Liver (tissue), 8 donors: ENCODE measurements at regions not wholly inside any gene's neighbourhood (a gene's known extent, or its start where the extent isn't known, plus 50 kb on each side); places are given as distances from the start of the nearest gene placed in this dataset.

Experiments used
- DNase-seq: peaks from one replicate; pipeline ENCODE4 v3.0.0-alpha.2; 2017; ENCODE audit warnings: low spot score
- H3K27ac ChIP-seq, 2 donors: one replicate each; pipeline ENCODE4 v1.7.0; 2013; ENCODE audit warnings: inconsistent platforms in 2 of 2, low read length in 2 of 2, control low read depth in 1 of 2, low read depth in 1 of 2, mild to moderate bottlenecking in 1 of 2
- H3K27me3 ChIP-seq, 4 donors: one replicate each; pipeline versions ENCODE4 v1.6.1 to v1.7.0; 2013; ENCODE audit warnings: low read length in 3 of 4, inconsistent platforms in 1 of 4, mild to moderate bottlenecking in 1 of 4, moderate library complexity in 1 of 4; ENCODE audit not compliant: control insufficient read depth in 4 of 4, insufficient read depth in 4 of 4
- H3K36me3 ChIP-seq, 4 donors: one replicate each; pipeline versions ENCODE4 v1.6.1 to v1.7.0; 2013; ENCODE audit warnings: low read length in 3 of 4, mild to moderate bottlenecking in 3 of 4, low read depth in 1 of 4, moderate library complexity in 1 of 4; ENCODE audit not compliant: control insufficient read depth in 4 of 4, insufficient read depth in 3 of 4
- H3K4me1 ChIP-seq, 4 donors: one replicate each; pipeline versions ENCODE4 v1.6.1 to v1.7.0; 2013; ENCODE audit warnings: low read length in 3 of 4, mild to moderate bottlenecking in 3 of 4, moderate library complexity in 1 of 4; ENCODE audit not compliant: control insufficient read depth in 4 of 4, insufficient read depth in 4 of 4
- H3K4me3 ChIP-seq, 3 donors: one replicate each; pipeline versions ENCODE4 v1.6.1 to v1.7.0; 2013; ENCODE audit warnings: low read length in 3 of 3, control low read depth in 1 of 3, low read depth in 1 of 3, mild to moderate bottlenecking in 1 of 3
- H3K9ac ChIP-seq, 2 donors: one replicate each; pipeline ENCODE4 v1.7.0; 2013; ENCODE audit warnings: low read length in 2 of 2, mild to moderate bottlenecking in 2 of 2, moderate library complexity in 2 of 2, control low read depth in 1 of 2, low read depth in 1 of 2
- H3K9me3 ChIP-seq, 4 donors: one replicate each; pipeline versions ENCODE4 v1.6.1 to v1.7.0; 2013; ENCODE audit warnings: low read length in 3 of 4; ENCODE audit not compliant: control insufficient read depth in 4 of 4
- ATF3 ChIP-seq: IDR thresholded peaks from 2 replicates; pipeline ENCODE4 v1.6.1; 2016; ENCODE audit warnings: antibody characterized with exemption
- CTCF ChIP-seq: fragments of 150-350 bp; IDR thresholded peaks from 2 replicates; pipeline ENCODE4 v1.5.1; 2017; ENCODE audit warnings: improper control_type of control experiment, low read depth, low read length; ENCODE audit not compliant: missing input control
- EGR1 ChIP-seq, 2 donors: IDR thresholded peaks; 2 replicates each; pipeline ENCODE4 v1.6.1; 2016 to 2018; ENCODE audit warnings: antibody characterized with exemption in 2 of 2, low read depth in 2 of 2
- FOXA2 ChIP-seq: IDR thresholded peaks from 2 replicates; pipeline ENCODE4 v1.6.1; 2016; ENCODE audit warnings: antibody characterized with exemption
- GABPA ChIP-seq, 2 donors: IDR thresholded peaks in 1 of 2; conservative IDR thresholded peaks in 1 of 2; 2 replicates each; pipeline ENCODE4 v1.6.1; 2016; ENCODE audit warnings: antibody characterized with exemption in 2 of 2, mild to moderate bottlenecking in 1 of 2, moderate library complexity in 1 of 2
- HNF4A ChIP-seq, 2 donors: conservative IDR thresholded peaks; 2 replicates each; pipeline ENCODE4 v1.6.1; 2016; ENCODE audit warnings: antibody characterized with exemption in 2 of 2, mild to moderate bottlenecking in 2 of 2
- HNF4G ChIP-seq: IDR thresholded peaks from 2 replicates; pipeline ENCODE4 v1.6.1; 2016; ENCODE audit warnings: antibody characterized with exemption
- RXRA ChIP-seq, 2 donors: IDR thresholded peaks; 2 replicates each; pipeline ENCODE4 v1.6.1; 2017 to 2018; ENCODE audit warnings: antibody characterized with exemption in 2 of 2, mild to moderate bottlenecking in 1 of 2
- SP1 ChIP-seq: IDR thresholded peaks from 2 replicates; pipeline ENCODE4 v1.6.1; 2018; ENCODE audit warnings: antibody characterized with exemption, mild to moderate bottlenecking
- YY1 ChIP-seq: IDR thresholded peaks from 2 replicates; pipeline ENCODE4 v1.6.1; 2016; ENCODE audit warnings: antibody characterized with exemption, mild to moderate bottlenecking
- whole genome bisulfite sequencing: extraction: QIAGEN DNeasy Blood & Tissue Kit; methylation state at CpG from one replicate; pipeline ENCODE4 v1.1.7; 2013; 5-methylcytosine and 5-hydroxymethylcytosine counted together
- TF ChIP-seq, protein P1 (sequence below): IDR thresholded peaks from 2 replicates; pipeline ENCODE4 v1.6.1; 2016; ENCODE audit warnings: antibody characterized with exemption, mild to moderate bottlenecking
- TF ChIP-seq, protein P2 (sequence below): IDR thresholded peaks from 2 replicates; pipeline ENCODE4 v1.6.1; 2016; ENCODE audit warnings: antibody characterized with exemption
- donor health status: healthy.
- donor health status: healthy.
- donor health status: healthy.
- donor health status: healthy.
- donor health status: healthy.

DNA sequence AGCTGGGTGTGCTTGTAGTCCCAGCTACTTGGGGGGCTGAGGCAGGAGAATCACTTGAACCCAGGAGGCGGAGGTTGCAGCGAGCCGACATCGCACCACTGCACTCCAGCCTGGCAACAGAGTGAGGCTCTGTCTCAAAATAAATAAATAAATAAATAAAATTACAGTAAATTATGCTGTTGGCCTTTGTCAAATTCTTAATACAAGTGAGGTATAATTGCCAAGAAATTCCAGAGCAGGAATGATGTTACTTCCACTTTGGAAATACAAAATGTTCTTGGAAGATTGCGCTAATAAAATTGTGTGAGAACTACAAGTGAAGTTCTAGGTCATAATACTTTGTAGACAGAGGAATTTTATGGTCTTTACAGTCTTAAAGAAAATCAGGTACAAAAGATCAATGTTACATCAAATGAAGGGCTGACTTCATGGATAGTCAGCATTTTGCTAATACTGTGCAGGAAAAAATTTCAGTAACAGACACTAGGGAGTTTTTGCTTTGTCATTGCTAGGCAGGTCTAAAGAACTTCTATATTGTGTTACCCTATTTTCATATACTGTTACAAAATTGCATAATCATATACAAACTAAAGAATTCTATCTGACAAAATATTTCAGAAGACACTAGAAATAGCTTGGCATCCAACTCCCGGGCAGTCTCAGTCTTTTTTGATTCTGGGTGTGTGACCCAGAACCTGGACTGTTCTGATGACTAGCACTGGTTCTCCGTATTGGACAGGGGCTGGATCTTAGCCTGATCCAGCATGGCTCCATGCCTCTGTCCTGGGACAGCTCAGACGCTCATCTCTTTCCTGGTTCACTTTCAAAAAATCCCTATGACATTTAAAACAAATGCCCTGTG lies 76.0 kb upstream of the STK17B start:
- H3K27ac ChIP-seq, result no peak overlapping the region
- DNase-seq, result no peak
- H3K4me3 ChIP-seq, result no peak overlapping the region
- TF ChIP-seq YY1 (no peak), ATF3 (no peak), HNF4A (conservative IDR thresholded peaks at IDR 0.05) (no peak), CTCF (no peak), GABPA (IDR thresholded peaks at IDR 0.05 in 1 of 2, conservative IDR thresholded peaks at IDR 0.05 in 1 of 2) (no peak), RXRA (IDR thresholded peaks at IDR 0.05) (no peak), EGR1 (IDR thresholded peaks at IDR 0.05; ENCODE audit: low read depth in 2 of 2) (no peak)
- H3K4me1 ChIP-seq, result no peaks in the 10 kb centered on the region
- no peaks in the 10 kb centered on the region for H3K27me3 ChIP-seq
- H3K36me3 ChIP-seq, result peaks cover 0 to 2% (median 0%) of the 10 kb centered on the region in 4 donors
- H3K9me3 ChIP-seq, result no peaks in the 10 kb centered on the region
- no peak overlapping the region for H3K9ac ChIP-seq
- WGBS, result 94% methylated on average over 8 of the region's 8 CpGs

DNA sequence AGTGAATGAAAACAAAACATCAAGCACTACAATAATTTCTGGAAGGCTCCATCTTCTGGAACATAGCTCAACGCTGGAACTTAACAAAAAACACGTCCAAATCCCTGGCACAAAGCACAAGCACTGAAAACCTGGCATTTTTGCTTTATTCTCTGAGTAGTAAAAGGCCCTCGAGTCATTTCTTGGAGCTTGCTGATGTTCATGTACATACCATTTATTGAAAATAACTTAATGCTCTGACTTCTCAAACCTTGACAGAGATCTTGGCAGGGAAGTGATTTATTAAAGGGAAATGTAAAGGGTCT lies 76.5 kb upstream of the STK17B start:
- no peak for TF ChIP-seq CTCF
- Histone ChIP-seq H3K4me3 (no peak overlapping the region), H3K9me3 (no peaks in the 10 kb centered on the region), H3K27me3 (no peaks in the 10 kb centered on the region), H3K27ac (no peak overlapping the region), H3K9ac (no peak overlapping the region), H3K36me3 (peaks cover 0 to 4% (median 0%) of the 10 kb centered on the region in 4 donors), H3K4me1 (no peaks in the 10 kb centered on the region)
- DNase-seq, result no peak
- 89% methylated on average over 3 of the region's 3 CpGs for WGBS

DNA sequence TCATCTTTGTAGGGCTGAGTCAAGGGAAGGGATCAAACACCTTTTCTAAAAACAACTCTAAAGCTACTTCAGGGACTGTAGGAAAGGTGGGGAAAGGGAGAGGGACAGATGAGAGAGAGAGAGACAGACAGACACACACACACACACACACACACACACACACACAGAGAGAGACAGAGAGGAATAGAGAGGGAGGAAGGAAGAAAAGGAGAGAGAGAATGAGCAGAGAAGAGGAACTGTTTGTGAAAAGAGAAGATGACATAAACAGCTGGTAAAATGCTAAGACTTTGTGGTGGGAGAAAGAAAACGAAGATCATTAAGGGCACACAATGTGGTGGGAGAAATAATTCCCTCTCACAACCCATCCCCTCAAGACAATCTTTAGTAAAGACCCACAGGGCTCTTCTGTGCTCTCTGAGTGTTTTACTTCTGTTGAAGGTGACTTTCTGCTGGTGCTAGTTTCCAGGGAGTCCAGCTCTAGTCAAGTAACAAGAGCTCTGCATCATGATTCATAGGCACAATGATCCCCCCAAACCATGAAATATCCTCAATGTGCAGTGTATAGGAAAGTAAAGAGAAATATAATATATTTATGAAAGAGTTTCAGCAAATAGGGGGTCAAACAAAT lies 77.2 kb upstream of the STK17B start:
- Histone ChIP-seq H3K4me3 (no peak overlapping the region), H3K4me1 (no peaks in the 10 kb centered on the region), H3K9me3 (no peaks in the 10 kb centered on the region), H3K36me3 (peaks cover 0 to 4% (median 0%) of the 10 kb centered on the region in 4 donors), H3K27me3 (no peaks in the 10 kb centered on the region), H3K27ac (no peak overlapping the region), H3K9ac (no peak overlapping the region)
- DNase-seq, result no peak
- WGBS, result 81% methylated on average over 1 of the region's 1 CpG
- TF ChIP-seq, protein P1, sequence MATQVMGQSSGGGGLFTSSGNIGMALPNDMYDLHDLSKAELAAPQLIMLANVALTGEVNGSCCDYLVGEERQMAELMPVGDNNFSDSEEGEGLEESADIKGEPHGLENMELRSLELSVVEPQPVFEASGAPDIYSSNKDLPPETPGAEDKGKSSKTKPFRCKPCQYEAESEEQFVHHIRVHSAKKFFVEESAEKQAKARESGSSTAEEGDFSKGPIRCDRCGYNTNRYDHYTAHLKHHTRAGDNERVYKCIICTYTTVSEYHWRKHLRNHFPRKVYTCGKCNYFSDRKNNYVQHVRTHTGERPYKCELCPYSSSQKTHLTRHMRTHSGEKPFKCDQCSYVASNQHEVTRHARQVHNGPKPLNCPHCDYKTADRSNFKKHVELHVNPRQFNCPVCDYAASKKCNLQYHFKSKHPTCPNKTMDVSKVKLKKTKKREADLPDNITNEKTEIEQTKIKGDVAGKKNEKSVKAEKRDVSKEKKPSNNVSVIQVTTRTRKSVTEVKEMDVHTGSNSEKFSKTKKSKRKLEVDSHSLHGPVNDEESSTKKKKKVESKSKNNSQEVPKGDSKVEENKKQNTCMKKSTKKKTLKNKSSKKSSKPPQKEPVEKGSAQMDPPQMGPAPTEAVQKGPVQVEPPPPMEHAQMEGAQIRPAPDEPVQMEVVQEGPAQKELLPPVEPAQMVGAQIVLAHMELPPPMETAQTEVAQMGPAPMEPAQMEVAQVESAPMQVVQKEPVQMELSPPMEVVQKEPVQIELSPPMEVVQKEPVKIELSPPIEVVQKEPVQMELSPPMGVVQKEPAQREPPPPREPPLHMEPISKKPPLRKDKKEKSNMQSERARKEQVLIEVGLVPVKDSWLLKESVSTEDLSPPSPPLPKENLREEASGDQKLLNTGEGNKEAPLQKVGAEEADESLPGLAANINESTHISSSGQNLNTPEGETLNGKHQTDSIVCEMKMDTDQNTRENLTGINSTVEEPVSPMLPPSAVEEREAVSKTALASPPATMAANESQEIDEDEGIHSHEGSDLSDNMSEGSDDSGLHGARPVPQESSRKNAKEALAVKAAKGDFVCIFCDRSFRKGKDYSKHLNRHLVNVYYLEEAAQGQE, result no peak
- TF ChIP-seq, protein P2, sequence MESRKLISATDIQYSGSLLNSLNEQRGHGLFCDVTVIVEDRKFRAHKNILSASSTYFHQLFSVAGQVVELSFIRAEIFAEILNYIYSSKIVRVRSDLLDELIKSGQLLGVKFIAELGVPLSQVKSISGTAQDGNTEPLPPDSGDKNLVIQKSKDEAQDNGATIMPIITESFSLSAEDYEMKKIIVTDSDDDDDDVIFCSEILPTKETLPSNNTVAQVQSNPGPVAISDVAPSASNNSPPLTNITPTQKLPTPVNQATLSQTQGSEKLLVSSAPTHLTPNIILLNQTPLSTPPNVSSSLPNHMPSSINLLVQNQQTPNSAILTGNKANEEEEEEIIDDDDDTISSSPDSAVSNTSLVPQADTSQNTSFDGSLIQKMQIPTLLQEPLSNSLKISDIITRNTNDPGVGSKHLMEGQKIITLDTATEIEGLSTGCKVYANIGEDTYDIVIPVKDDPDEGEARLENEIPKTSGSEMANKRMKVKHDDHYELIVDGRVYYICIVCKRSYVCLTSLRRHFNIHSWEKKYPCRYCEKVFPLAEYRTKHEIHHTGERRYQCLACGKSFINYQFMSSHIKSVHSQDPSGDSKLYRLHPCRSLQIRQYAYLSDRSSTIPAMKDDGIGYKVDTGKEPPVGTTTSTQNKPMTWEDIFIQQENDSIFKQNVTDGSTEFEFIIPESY, result no peak
- TF ChIP-seq SP1, result no peak
- TF ChIP-seq FOXA2, result no peak
- no peak for TF ChIP-seq CTCF
- TF ChIP-seq HNF4G, result no peak
- TF ChIP-seq HNF4A (conservative IDR thresholded peaks at IDR 0.05), result no peak
